PC-9 (cell line): ENCODE measurements at regions not wholly inside any gene's neighbourhood (a gene's known extent, or its start where the extent isn't known, plus 50 kb on each side); places are given as distances from the start of the nearest gene placed in this dataset.

ENCODE experiments used
- BruUV-seq: library from RNA; stranded (reverse); fragments of 400-500 nt; replicated peaks from 2 replicates; lab custom pipeline; 2021; lab: Mats Ljungman, UMichigan
- CTCF ChIA-PET: fragments of 300-600 bp; sonication (Branson Sonifier 250); formaldehyde crosslinking; loops from one replicate; lab custom pipeline; 2022; ENCODE audit warnings: antibody characterized with exemption; lab: Charles Lee
- POLR2A ChIA-PET: fragments of 300-600 bp; sonication (Branson Sonifier 250); formaldehyde crosslinking; loops from one replicate; lab custom pipeline; 2022; ENCODE audit warnings: antibody characterized with exemption; ENCODE audit not compliant: unreplicated experiment; lab: Charles Lee
- DNase-seq, 2 experiments: peaks; one replicate each; pipeline versions ENCODE4 v3.0.0 to v3.0.0-alpha.2; 2015 to 2022; ENCODE audit warnings: mixed read lengths in 1 of 2
- H2AFZ ChIP-seq: fragments of 200-600 bp; sonication (generic); 2 replicates; pipeline ENCODE4 v1.8.1; 2017; ENCODE audit warnings: antibody characterized with exemption
- H3F3A ChIP-seq: fragments of 200-600 bp; sonication (generic); 2 replicates; pipeline ENCODE4 v1.8.1; 2017; ENCODE audit warnings: antibody characterized with exemption, mild to moderate bottlenecking, low read depth; ENCODE audit not compliant: insufficient read depth
- H3K27ac ChIP-seq: fragments of 200-600 bp; sonication (generic); 2 replicates; pipeline ENCODE4 v1.6.1; 2016; ENCODE audit warnings: mixed run types
- H3K27me3 ChIP-seq: fragments of 200-600 bp; sonication (generic); 2 replicates; pipeline ENCODE4 v1.6.1; 2016; ENCODE audit warnings: low read depth, mixed run types; ENCODE audit not compliant: insufficient read depth
- H3K36me3 ChIP-seq: fragments of 200-600 bp; sonication (generic); 2 replicates; pipeline ENCODE4 v1.6.1; 2016; ENCODE audit warnings: low read depth, mixed run types
- H3K4me1 ChIP-seq: fragments of 200-600 bp; sonication (generic); replicated peaks from 2 replicates; pipeline ENCODE4 v1.6.1; 2016; ENCODE audit warnings: mixed run types; ENCODE audit not compliant: insufficient read depth
- H3K4me2 ChIP-seq: fragments of 200-600 bp; sonication (generic); 2 replicates; pipeline ENCODE4 v1.6.1; 2017; ENCODE audit warnings: mixed run types
- H3K4me3 ChIP-seq: fragments of 200-600 bp; sonication (generic); 2 replicates; pipeline ENCODE4 v1.6.1; 2016; ENCODE audit warnings: mixed run types
- H3K79me2 ChIP-seq: fragments of 200-600 bp; sonication (generic); 2 replicates; pipeline ENCODE4 v1.6.1; 2017; ENCODE audit warnings: low read depth, mixed run types
- H3K9me2 ChIP-seq: fragments of 200-600 bp; sonication (generic); 2 replicates; pipeline ENCODE4 v1.8.1; 2017; ENCODE audit warnings: mild to moderate bottlenecking; ENCODE audit not compliant: insufficient read depth
- H3K9me3 ChIP-seq: fragments of 200-600 bp; sonication (generic); 2 replicates; pipeline ENCODE4 v1.8.1; 2016; ENCODE audit warnings: low read depth; ENCODE audit not compliant: insufficient read depth
- H4K20me1 ChIP-seq: fragments of 200-600 bp; sonication (generic); 2 replicates; pipeline ENCODE4 v1.8.1; 2017; ENCODE audit not compliant: insufficient read depth
- EZH2 ChIP-seq: fragments of 200-600 bp; sonication (generic); IDR thresholded peaks from 2 replicates; pipeline ENCODE4 v1.8.0; 2017; ENCODE audit warnings: antibody characterized with exemption, low read depth
- intact Hi-C: fragments of 100-400 bp; cut with micrococcal nuclease; formaldehyde crosslinking; loops from one replicate; pipeline ENCODE4 v1.10.0; 2022; ENCODE audit not compliant: unreplicated experiment
- TF ChIP-seq, protein P1 (sequence below): fragments of 200-600 bp; sonication (generic); conservative IDR thresholded peaks from 2 replicates; pipeline ENCODE4 v1.6.1; 2017; ENCODE audit warnings: mixed run types, antibody characterized with exemption, mild to moderate bottlenecking, moderate library complexity

GRCh38 chr14:57038689-57039088 is 228.4 kb upstream of the OTX2 start:
- Histone ChIP-seq H4K20me1 (no peaks in the 10 kb centered on the region), H3F3A (no peaks in the 10 kb centered on the region), H3K4me2 (no peak overlapping the region), H3K4me1 (no peaks in the 10 kb centered on the region), H3K27ac (no peak overlapping the region), H3K27me3 (no peaks in the 10 kb centered on the region), H2AFZ (no peak overlapping the region), H3K9me3 (0 out of 2 replicates have a peak, but pooled peaks cover 3% of the 10 kb centered on the region), H3K9me2 (no peaks in the 10 kb centered on the region), H3K79me2 (no peaks in the 10 kb centered on the region), H3K36me3 (no peaks in the 10 kb centered on the region), H3K4me3 (no peak overlapping the region)
- no TSS peak for BruUV-seq
- ChIA-PET POLR2A (no interaction called here), CTCF (no interaction called here)
- no peak for DNase-seq
- intact Hi-C loops = no loop called here
- TF ChIP-seq EZH2 = no peak
- TF ChIP-seq, protein P1, sequence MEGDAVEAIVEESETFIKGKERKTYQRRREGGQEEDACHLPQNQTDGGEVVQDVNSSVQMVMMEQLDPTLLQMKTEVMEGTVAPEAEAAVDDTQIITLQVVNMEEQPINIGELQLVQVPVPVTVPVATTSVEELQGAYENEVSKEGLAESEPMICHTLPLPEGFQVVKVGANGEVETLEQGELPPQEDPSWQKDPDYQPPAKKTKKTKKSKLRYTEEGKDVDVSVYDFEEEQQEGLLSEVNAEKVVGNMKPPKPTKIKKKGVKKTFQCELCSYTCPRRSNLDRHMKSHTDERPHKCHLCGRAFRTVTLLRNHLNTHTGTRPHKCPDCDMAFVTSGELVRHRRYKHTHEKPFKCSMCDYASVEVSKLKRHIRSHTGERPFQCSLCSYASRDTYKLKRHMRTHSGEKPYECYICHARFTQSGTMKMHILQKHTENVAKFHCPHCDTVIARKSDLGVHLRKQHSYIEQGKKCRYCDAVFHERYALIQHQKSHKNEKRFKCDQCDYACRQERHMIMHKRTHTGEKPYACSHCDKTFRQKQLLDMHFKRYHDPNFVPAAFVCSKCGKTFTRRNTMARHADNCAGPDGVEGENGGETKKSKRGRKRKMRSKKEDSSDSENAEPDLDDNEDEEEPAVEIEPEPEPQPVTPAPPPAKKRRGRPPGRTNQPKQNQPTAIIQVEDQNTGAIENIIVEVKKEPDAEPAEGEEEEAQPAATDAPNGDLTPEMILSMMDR = no peak

- no peak overlapping the region for H2AFZ ChIP-seq
- DNase-seq = no peak
- BruUV-seq = no TSS peak
- H3K27me3 ChIP-seq = no peaks in the 10 kb centered on the region
- CTCF ChIA-PET = no interaction called here
- no peaks in the 10 kb centered on the region for H3F3A ChIP-seq
- no peak overlapping the region for H3K4me2 ChIP-seq
- 0 out of 2 replicates have a peak, but pooled peaks cover 3% of the 10 kb centered on the region for H3K9me3 ChIP-seq
- H3K9me2 ChIP-seq = no peaks in the 10 kb centered on the region
- no peak for TF ChIP-seq EZH2
- TF ChIP-seq, protein P1 = no peak
- no peaks in the 10 kb centered on the region for H3K4me1 ChIP-seq
- H3K36me3 ChIP-seq = no peaks in the 10 kb centered on the region
- intact Hi-C loops = no loop called here
- H3K4me3 ChIP-seq = no peak overlapping the region
- no peaks in the 10 kb centered on the region for H4K20me1 ChIP-seq
- H3K27ac ChIP-seq = no peak overlapping the region
- H3K79me2 ChIP-seq = no peaks in the 10 kb centered on the region
- POLR2A ChIA-PET = no interaction called here
These were observed 221.2 kb upstream of the OTX2 start for GRCh38 chr14:57031474-57031873.

DNA sequence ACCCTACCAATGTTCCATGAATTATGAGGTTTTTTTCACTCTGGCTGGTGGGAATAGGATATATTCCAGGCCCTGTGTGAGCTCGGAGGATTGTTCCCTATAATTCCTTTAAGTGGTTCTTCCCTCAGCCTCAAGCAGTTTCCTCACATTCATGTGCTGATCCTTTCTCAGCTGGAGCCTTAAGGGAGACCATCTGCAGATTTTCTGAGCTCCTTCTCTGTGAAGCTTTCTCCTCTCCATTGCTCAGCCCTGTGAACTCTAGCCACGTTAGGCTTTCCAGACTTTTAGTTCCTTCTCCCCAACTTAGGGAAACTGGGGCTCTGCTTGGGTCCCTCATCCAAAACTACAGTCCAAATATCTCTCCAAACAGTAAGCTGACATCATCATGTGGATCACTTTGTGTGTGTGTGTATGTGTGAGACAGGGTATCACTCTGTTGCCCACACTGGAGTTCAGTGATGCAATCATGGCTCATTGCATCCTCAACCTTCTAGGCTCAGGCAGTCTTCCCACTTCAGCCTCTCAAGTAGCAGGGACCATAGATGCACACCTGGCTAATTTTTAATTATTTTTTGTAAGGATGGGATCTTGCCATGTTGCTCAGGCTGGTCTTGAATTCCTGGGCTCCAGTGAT is 219.5 kb upstream of the OTX2 start:
- Histone ChIP-seq H3K27me3 (no peaks in the 10 kb centered on the region), H3K9me2 (no peaks in the 10 kb centered on the region), H3K4me3 (no peak overlapping the region), H3K4me1 (no peaks in the 10 kb centered on the region), H3K9me3 (0 out of 2 replicates have a peak, but pooled peaks cover 3% of the 10 kb centered on the region), H3K79me2 (no peaks in the 10 kb centered on the region), H3K27ac (no peak overlapping the region), H3K4me2 (no peak overlapping the region), H3K36me3 (no peaks in the 10 kb centered on the region), H3F3A (no peaks in the 10 kb centered on the region), H4K20me1 (no peaks in the 10 kb centered on the region), H2AFZ (no peak overlapping the region)
- BruUV-seq = no TSS peak
- CTCF ChIA-PET = interaction anchor here (0.7 kb wide), 1 partner anchor 330 kb away, joined by 4 read pairs; no protein-coding TSS in a partner anchor
- DNase-seq = no peak
- POLR2A ChIA-PET = no interaction called here
- TF ChIP-seq, protein P1 = no peak
- TF ChIP-seq EZH2 = no peak
- intact Hi-C loops = no loop called here
